Right lobe of liver (tissue), 4 donors: ENCODE measurements at regions not wholly inside any gene's neighbourhood (a gene's known extent, or its start where the extent isn't known, plus 50 kb on each side); places are given as distances from the start of the nearest gene placed in this dataset.

Source experiments
- CTCF ChIP-seq, 4 donors: fragments of 200-600 bp in 3 of 4; fragments of 450-650 bp in 1 of 4; IDR thresholded peaks; one replicate each; pipeline versions ENCODE4 v1.5.1 to v1.8.0; 2016 to 2022; ENCODE audit warnings: antibody characterized with exemption in 4 of 4, mild to moderate bottlenecking in 2 of 4
- POLR2A ChIP-seq: fragments of 450-650 bp; IDR thresholded peaks from one replicate; pipeline ENCODE4 v1.6.1; 2017; ENCODE audit warnings: antibody characterized with exemption, mild to moderate bottlenecking
- donor health status: DM: no; HTN: no; CAD: no.
- donor health status: DM: no; HTN: no; CAD: no.
- donor health status: DM: no; HTN: yes; CAD: no.

GRCh38 chr14:66413901-66414300, 72.3 kb upstream of the CCDC196 start:
- TF ChIP-seq CTCF (IDR thresholded peaks at IDR 0.05) (no peak), POLR2A (no peak)
